ENCODE measurements at regions not wholly inside any gene's neighbourhood (a gene's known extent, or its start where the extent isn't known, plus 50 kb on each side); places are given as distances from the start of the nearest gene placed in this dataset.

DNA sequence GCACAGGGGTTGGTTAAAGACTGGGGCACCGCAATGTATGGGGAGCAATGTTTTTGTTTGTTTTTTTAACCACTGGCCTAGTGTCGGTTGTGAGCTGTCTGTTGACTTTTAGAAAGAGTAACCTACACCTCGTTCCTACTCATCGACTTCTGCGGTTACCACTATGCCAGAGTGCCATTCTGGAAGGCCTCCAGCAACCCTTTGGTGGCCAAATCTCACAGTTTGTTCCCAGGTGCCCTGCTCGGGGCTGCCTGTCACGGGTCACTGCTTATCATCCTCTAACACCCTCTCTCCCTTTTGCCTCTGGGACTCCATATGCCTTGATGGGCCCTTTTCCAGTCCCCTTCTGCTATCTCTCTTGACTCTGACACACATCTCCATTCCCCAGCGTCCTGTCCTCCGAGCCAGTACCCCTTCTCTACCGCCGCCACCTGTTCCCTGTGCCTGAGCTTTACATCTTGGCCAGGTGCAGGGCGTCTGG is 290.4 kb upstream of the C2CD4B start:
- TF ChIP-seq EZH2phosphoT487 (IDR thresholded peaks at IDR 0.05; ENCODE audit: low read length) (no peak), EZH2 (optimal IDR thresholded peaks at IDR 0.05; ENCODE audit: low read depth, low read length) (no peak)

All from MM.1S (cell line).